GM18870 (cell line): ENCODE measurements at regions not wholly inside any gene's neighbourhood (a gene's known extent, or its start where the extent isn't known, plus 50 kb on each side); places are given as distances from the start of the nearest gene placed in this dataset.

Experiments used
- ATAC-seq: cut with Tn5 transposase; IDR thresholded peaks from one replicate; pipeline ENCODE4 v1.9.1; 2021; ENCODE audit warnings: moderate library complexity; ENCODE audit not compliant: unreplicated experiment

DNA sequence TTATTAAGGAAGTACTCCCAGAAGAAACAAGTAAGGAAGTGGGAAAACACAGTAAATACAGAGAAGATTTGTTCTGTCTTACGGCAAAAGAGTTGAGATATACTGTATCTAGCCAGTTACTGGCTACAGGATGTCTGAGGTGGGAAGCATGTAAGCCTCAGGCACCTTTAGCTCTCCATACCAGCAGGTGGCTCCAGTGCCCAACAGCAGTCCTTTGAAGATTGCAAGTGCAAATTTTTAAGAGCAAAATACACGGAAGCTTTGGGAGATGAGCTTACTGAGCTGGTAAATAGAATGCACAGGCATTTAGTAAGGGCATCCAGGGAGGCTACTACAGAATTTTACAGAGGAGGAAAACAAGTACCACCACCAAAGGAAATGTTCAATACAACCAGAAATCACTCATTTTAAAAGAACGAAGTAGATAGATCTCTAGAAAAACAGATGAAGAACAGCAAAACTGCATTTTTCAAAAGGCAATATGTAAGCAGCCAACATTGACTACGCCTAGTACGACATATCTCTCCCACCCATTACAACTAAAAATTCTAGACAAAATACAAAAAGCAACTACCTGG lies 57.9 kb upstream of the VSTM2B start:
- ATAC-seq = no peak

DNA sequence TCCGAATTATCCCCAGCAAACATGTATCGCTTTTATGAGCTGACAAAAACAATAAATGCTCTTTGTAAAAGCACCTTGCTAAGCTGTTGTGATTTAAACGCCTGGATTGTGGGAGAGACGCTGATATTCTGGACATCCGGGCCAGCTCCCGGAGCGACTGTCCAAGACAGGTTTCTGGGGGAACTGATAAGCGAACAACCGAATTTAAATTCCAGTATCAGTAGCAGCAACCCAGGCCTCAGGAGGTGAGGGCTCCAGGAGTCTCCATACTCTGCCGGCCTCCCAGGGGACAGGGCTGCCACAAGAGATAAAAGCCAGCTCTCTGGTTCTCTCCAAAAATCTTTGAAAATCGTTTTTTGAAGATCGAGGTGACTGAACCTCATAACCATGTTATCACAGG lies 50.3 kb upstream of the VSTM2B start:
- no peak for ATAC-seq
